GM19452 (cell line): ENCODE measurements at regions not wholly inside any gene's neighbourhood (a gene's known extent, or its start where the extent isn't known, plus 50 kb on each side); places are given as distances from the start of the nearest gene placed in this dataset.

Experiments
- ATAC-seq: cut with Tn5 transposase; IDR thresholded peaks from one replicate; pipeline ENCODE4 v1.9.1; 2021; ENCODE audit not compliant: unreplicated experiment

- ATAC-seq = no peak
Measured at GRCh38 chr12:98126637-98127335, 388.6 kb upstream of the TMPO start.

- ATAC-seq = no peak
Measured at GRCh38 chr12:98127336-98127679, 388.1 kb upstream of the TMPO start.

- ATAC-seq = no peak
Measured at GRCh38 chr12:98127854-98128253, 387.5 kb upstream of the TMPO start.

- no peak for ATAC-seq
Measured at GRCh38 chr12:98136544-98136943, 378.8 kb upstream of the TMPO start.

GRCh38 chr12:98137278-98137677, 378.1 kb upstream of the TMPO start:
- no peak for ATAC-seq

GRCh38 chr12:98144953-98145352, 370.4 kb upstream of the TMPO start:
- ATAC-seq = no peak

- ATAC-seq = no peak
Measured at GRCh38 chr12:98146043-98146442, 369.3 kb upstream of the TMPO start.

GRCh38 chr12:98146487-98146886, 368.9 kb upstream of the TMPO start:
- ATAC-seq = no peak

GRCh38 chr12:98149270-98149669, 366.1 kb upstream of the TMPO start:
- ATAC-seq = no peak

GRCh38 chr12:98149691-98150210, 365.6 kb upstream of the TMPO start:
- ATAC-seq = no peak

- no peak for ATAC-seq
Measured at GRCh38 chr12:98151105-98151590, 364.2 kb upstream of the TMPO start.

- ATAC-seq = no peak
Measured at GRCh38 chr12:98151984-98152383, 363.4 kb upstream of the TMPO start.

GRCh38 chr12:98154850-98155249, 360.5 kb upstream of the TMPO start:
- ATAC-seq = no peak

- no peak for ATAC-seq
Measured at GRCh38 chr12:98156697-98157096, 358.7 kb upstream of the TMPO start.

- no peak for ATAC-seq
Measured at GRCh38 chr12:98162906-98163678, 352.3 kb upstream of the TMPO start.

GRCh38 chr12:98172304-98172703, 343.1 kb upstream of the TMPO start:
- ATAC-seq = no peak

GRCh38 chr12:98172801-98173200, 342.6 kb upstream of the TMPO start:
- no peak for ATAC-seq

GRCh38 chr12:98173773-98174427, 341.5 kb upstream of the TMPO start:
- ATAC-seq = no peak

GRCh38 chr12:98174428-98174809, 341.0 kb upstream of the TMPO start:
- no peak for ATAC-seq

- no peak for ATAC-seq
Measured at GRCh38 chr12:98178126-98178525, 337.3 kb upstream of the TMPO start.

GRCh38 chr12:98179151-98179550, 336.2 kb upstream of the TMPO start:
- ATAC-seq = no peak

GRCh38 chr12:98180603-98181002, 334.8 kb upstream of the TMPO start:
- ATAC-seq = no peak
